IPS DF 4.7 (cell line): ENCODE measurements at regions not wholly inside any gene's neighbourhood (a gene's known extent, or its start where the extent isn't known, plus 50 kb on each side); places are given as distances from the start of the nearest gene placed in this dataset.

Experiments
- DNase-seq: peaks from one replicate; pipeline ENCODE4 v3.0.0-alpha.2; 2013; ENCODE audit warnings: low spot score; ENCODE audit errors: extremely low read depth

- DNase-seq, result no peak
These were observed 761.0 kb downstream of the EFNA5 start for GRCh38 chr5:106909716-106910115.

GRCh38 chr5:106907979-106908378, 762.8 kb downstream of the EFNA5 start:
- DNase-seq, result no peak

DNA sequence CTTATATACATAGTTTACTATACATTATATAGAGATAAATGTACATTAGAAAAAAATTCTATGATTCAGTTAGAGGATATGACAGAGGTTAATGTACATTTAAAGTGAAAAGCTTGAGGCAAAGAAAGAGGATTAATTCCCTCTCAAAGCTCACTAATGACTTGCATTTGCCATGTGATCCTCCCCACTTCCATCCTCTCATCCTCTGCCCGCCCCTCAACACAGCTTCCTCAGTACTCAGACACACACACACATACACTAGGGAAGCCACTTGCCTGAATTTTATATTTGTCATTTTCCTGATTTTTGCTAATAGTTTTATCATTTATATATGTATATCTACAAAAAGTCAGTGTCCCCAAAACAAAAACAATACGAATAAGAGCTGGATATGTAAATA, 764.5 kb downstream of the EFNA5 start:
- no peak for DNase-seq

GRCh38 chr5:106894964-106895363, 775.8 kb downstream of the EFNA5 start:
- no peak for DNase-seq

- no peak for DNase-seq
These were observed 788.7 kb downstream of the EFNA5 start for GRCh38 chr5:106882035-106882434.

DNA sequence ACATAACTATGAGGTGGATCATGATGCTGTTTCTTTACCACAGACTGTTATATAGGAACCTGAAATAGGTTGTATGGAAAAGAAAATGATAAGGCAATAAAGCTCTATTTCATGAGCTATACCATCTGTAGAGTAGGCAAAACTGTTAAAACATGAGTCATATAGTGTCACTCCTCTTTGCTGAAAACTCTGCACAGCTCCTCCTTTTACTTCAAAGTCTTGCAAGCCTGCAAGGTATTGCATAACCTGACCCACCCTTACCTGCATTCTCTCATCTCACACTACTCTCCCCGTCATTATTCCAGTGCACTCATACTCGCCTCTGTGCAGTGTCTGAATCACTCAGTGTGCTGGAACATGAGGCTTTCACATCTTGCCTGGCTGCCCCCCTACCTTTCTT, 790.1 kb downstream of the EFNA5 start:
- no peak for DNase-seq

DNA sequence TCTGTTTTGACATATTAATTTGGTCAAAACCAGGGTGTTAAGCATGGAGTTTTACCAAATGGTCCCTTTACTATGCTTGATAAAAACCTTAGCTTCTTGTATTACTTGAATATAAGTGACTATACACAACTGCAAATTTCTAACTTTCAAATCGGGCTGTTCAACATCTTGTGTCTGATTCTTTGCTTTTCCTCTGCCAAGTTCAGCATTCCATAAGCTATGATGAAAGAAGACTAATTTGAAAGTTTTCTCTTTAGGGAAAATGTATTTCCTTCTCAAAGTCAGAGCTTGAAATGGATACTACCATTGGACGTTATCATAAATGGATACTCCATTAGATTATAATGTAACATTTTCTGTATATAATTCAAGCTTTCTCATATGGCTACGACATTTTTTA, 792.9 kb downstream of the EFNA5 start:
- DNase-seq, result no peak

DNA sequence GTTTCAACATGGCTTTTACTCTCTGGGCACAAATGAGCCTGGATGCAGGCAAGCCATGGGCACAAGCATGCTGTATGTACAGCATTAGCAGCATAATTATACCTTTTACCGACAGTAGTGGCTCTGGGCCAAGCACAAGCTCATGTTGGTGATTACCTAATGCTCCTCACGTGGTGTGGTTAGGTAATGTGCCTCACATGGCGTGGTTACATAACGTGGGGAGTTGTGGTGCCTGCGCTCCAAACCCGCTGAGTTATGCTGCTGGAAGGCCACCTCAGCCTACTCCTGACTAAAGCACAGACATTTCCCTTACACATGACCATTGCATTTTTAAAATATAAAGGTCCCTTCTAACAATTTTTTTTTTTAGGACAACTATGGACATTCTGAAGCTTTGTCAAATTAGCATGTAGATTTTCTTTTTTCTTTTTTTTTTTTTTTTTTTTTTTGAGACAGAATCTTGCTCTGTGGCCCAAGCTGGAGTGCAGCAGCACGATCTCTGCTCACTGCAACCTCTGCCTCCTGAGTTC, 794.0 kb downstream of the EFNA5 start:
- peak; percentile 22 for DNase-seq

- no peak for DNase-seq
These were observed 794.5 kb downstream of the EFNA5 start for GRCh38 chr5:106876298-106876622.

GRCh38 chr5:106875591-106876297, 795.0 kb downstream of the EFNA5 start:
- DNase-seq, result peak; percentile 53

GRCh38 chr5:106874974-106875373, 795.8 kb downstream of the EFNA5 start:
- DNase-seq, result no peak

DNA sequence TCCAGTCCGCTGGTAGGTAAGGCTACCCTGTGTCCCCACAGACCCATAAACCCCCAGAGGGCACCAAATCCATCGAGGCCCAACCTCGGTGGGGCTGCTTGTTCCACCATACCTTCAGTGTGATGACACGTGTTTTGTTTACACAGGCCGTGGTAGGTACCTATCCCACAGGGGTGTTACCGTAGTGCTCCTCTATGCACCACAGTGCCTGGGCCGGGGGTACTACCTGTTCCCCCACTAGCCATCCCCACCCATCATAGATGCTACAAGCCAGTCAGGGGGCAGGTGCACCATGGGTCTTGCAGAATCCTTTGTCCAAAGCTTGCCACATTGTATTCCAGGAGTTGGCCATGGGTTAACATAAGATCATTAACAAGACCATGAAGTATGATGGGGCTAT, 796.2 kb downstream of the EFNA5 start:
- DNase-seq, result no peak

DNA sequence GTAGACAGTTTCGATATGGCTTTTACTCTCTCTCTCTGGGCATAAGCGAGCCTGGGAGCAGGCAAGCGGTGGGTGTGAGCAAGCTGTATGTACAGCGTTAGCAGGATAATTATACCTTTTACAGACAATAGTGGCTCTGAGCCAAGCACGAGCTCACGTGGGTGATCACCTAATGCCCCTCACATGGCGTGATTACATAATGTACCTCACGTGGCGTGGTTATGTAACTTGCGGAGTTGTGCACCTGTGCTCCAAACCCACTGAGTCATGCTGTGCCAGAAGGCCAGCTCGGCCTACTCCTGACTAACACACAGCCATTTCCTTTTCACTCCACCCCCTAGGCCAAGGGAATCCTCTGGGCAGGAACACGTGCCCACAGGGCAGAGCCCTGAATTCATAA, 797.2 kb downstream of the EFNA5 start:
- DNase-seq, result no peak

GRCh38 chr5:106865279-106865678, 805.5 kb downstream of the EFNA5 start:
- no peak for DNase-seq

- no peak for DNase-seq
These were observed 808.1 kb downstream of the EFNA5 start for GRCh38 chr5:106862450-106863193.

DNA sequence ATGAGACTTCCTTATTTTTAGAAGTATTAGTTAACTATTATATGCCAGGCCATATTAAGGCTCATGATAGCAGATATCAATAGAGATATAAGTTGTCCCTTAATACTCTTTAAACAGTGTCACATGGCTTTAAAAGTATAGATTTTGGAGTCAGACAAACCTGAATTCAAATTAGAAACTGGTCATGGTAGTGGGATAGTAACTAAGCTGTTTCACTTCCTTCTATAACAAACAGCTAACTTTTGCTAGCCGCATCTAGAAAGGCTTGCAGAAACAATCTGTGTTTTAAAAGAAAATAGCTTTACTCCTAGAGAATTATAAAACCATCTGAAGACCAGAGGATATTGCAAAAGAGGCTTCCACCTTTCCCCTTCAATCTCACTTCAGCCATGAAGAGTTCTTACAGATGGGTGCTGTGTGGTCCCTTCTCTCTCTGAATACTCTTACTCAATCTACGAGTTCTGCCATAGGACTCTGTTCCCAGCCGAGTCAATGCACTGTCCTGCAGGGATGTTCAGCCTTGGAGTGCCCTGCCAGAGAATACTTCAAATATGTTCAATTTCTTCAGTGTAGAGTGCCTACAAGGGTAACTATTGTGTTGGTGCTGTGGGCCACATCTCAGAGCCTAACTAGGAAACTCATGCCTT, 810.2 kb downstream of the EFNA5 start:
- DNase-seq, result no peak

DNA sequence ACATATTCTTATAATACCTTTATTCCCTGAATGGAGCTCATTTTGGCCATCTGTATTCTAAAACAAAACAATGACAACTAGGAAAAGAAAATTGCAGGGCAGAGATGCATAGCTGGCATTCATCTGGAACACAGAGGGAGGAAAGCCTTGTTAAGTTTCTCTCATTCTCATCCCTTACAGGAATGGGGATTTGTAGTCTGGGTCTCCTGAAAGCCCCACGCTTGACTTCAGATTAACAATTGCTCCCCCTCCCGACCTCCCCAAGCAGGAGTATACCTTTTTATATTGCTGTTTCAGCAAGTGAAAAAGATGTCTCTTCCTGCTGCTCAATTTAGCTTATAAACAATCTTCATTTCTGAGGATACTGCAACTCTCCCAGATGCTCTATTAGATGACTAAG, 812.1 kb downstream of the EFNA5 start:
- DNase-seq, result no peak

- no peak for DNase-seq
These were observed 815.8 kb downstream of the EFNA5 start for GRCh38 chr5:106854922-106855321.

- DNase-seq, result no peak
These were observed 816.5 kb downstream of the EFNA5 start for GRCh38 chr5:106854105-106854687.

DNA sequence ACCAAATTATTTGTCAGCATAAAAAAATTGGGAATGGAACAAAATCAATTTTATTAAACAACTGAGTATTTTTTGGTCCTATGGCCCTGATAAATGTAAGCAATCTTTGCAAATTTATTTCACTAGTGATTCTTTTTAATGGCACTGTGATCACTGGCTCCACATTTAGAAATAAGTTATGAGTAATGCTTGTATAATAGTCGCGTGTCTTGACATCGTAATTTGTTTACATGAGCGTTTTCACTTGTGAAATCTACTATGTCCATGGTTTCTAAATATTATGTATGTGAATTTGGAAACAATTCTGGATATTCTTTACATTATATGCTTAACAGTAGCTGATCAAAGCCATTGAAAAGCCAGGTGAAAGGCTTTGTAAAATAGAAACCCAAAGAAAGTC, 817.5 kb downstream of the EFNA5 start:
- no peak for DNase-seq

GRCh38 chr5:106849266-106849665, 821.5 kb downstream of the EFNA5 start:
- DNase-seq, result no peak

GRCh38 chr5:106843812-106844416, 826.8 kb downstream of the EFNA5 start:
- DNase-seq, result peak; percentile 16
